GM21786 (cell line): ENCODE measurements at regions not wholly inside any gene's neighbourhood (a gene's known extent, or its start where the extent isn't known, plus 50 kb on each side); places are given as distances from the start of the nearest gene placed in this dataset.
"Not testable (repeated sequence)": the region's sequence is repeated elsewhere in the genome, so short reads cannot be mapped to it uniquely, and the experiment has no call there.

Experiments used
- ATAC-seq: cut with Tn5 transposase; IDR thresholded peaks from one replicate; pipeline ENCODE4 v1.9.1; 2021; ENCODE audit not compliant: unreplicated experiment

- ATAC-seq = not testable (repeated sequence)
Measured at GRCh38 chrX:95549552-95549951, 1135.1 kb upstream of the DIAPH2 start.

DNA sequence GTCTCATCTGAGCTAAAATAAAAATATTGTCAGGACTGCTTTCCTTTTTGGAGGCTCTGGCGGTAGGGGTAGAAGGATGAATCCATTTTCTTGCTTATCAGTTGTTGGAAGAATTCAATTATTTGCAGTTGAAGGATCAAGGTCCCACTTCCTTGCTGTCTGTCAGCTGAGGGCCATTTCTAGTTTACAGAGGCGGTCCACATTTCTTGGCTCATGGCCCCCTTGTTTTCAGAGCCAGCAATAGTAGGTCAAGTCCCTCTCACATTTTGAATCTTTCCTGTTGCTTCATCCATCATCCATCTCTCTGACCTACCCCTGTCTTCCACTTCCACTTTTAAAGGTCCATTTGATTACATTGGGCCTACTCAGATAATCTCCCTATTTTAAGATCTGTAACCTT is 1099.3 kb upstream of the DIAPH2 start:
- no peak for ATAC-seq

DNA sequence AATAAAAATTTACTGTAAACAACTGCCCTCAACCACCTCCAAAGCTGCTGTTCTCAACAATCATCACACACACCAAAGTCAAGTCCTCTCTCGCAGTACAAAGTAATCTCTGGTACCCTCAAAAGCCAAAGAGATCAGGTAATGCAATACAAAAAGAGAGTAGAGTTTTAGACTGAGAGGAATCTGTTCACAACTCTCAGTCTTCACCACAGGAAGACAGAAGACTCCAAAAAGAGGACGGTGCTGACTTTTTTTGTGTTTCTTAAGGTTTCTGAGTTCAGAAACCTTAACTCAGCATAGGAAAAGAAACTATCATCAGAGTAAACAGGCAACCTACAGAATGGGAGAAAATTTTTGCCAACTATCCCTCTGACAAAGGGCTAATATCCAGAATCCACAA is 1072.3 kb upstream of the DIAPH2 start:
- ATAC-seq = no peak

- no peak for ATAC-seq
Measured at GRCh38 chrX:95622200-95622599, 1062.4 kb upstream of the DIAPH2 start.

DNA sequence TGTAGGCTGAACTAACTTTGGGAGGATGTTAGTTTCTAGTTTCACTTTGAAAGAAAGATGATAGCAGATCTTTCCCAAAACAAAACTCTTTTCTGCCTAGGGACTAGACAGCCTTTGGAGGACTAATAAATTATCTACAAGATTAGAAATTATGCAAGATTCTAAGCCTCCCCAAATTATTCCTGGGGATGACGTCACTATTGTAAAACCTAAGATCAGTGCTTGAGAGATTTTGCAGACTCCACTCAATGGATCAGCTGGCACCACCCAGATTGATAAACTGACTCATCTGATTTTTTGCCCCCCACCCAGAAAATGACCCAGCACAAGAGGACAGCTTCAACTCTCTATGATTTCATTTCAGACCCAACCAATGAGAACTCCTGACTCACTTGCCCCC is 1057.9 kb upstream of the DIAPH2 start:
- no peak for ATAC-seq

DNA sequence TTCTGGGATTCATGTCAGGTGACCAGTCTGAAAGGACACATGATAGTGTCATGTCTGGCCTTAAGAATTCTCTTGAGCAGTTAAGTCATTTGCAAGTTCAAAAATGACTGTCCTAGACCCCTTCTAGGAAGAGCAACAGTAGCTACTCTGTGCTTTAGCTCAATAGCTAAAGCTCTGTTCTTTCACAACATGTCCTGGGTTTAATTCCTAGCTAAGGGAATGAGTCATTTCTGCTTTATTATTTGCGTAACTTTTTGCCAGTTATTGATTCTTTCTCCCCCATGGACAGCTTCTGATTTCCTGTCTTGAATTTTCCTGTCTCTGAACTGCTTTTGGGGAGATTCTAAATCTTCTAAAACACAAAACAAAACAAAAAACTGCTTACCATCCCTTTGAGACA is 1055.8 kb upstream of the DIAPH2 start:
- ATAC-seq = no peak

DNA sequence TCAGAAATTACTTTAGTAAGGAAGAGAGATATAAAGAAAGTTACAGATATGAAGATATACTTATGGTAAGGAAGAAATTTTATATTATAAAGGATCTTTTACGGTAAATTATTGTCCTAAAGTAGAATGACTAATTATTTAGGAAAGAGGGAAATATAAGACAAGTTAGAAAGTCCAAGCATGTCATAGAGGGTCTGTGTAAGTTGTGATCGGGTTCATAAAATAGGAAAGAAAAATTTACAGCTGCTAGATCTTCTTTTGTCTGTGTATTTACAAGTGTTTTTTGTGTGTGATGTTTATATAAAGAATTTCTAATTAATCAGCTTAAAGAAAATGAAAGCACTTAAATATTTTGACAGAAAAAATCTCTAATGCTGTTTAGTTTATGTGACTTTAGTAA is 1054.9 kb upstream of the DIAPH2 start:
- ATAC-seq = no peak

DNA sequence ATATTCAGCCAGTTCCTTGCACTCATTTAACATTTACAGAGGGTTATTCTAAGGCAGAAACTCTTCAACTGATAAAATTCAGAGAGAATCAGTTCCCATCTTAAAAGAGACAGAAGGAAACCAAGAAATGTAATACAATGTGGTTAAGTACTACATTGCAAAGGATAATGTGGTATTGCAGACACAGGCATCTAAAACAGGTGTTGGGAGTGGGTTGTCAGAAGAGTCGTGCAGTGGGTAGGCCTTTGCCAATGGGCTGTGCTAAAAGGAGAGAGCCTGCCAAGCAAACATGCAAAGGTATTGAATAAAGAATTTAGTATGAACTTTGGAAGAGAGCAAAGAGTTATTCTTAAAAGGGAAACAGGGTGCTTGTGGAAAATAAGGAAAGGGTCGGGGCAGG is 1044.4 kb upstream of the DIAPH2 start:
- ATAC-seq = no peak

- no peak for ATAC-seq
Measured at GRCh38 chrX:95645738-95646137, 1038.9 kb upstream of the DIAPH2 start.

DNA sequence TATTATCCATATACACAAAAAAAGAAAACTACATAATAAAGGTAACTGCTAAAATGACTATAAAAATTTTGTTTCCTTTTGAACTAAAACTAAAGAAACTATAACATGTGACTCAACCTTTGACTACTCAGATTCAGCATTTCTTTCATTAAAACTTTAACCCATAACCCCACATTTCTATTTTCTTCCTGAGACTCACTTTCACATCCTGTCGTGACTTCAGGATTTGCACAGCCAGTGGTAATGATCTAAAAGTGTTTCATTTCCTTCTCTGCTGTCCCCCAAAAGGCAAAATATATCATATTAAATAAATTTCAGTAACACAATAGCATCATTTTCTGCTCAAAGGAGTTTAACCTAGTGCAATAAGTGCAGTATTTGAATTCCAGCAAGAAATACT is 1022.4 kb upstream of the DIAPH2 start:
- ATAC-seq = no peak

DNA sequence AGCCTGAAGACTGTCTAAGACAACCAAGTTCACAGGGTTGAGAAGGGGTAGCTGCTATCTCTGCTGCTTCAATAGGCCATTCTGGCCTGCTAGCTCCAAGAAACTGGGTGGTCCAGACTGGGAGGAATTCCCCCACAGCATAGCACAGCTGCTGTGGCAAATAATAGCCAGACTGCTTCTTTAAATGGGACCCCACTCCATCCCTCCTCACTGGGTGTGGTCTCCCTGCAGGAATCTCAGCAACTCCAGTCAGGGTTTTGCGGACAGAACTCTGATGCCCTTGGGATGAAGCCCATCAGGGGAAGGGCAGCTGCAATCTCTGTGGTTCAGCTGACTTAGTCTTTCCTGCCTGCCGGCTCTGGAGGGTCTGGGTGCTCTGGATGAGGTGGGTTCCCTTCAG is 1018.6 kb upstream of the DIAPH2 start:
- ATAC-seq = no peak

DNA sequence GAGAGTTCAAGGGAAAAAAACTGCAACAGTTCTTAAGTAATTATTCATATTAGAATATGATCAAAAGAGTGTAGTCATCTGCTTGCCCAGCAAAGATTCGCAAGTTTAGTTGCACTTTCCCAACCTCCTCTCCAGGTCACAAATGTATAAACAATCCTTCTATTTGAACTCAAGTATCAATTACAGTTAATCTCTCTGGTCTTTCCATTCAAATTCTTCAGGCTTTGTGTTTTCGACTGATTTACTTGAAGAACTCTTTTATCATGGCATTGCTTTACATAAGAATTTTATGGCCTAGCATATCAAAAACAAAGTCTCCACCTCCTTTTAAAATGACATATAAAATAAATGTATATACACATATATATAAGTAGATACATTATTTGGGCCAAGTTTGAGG is 1009.6 kb upstream of the DIAPH2 start:
- no peak for ATAC-seq

DNA sequence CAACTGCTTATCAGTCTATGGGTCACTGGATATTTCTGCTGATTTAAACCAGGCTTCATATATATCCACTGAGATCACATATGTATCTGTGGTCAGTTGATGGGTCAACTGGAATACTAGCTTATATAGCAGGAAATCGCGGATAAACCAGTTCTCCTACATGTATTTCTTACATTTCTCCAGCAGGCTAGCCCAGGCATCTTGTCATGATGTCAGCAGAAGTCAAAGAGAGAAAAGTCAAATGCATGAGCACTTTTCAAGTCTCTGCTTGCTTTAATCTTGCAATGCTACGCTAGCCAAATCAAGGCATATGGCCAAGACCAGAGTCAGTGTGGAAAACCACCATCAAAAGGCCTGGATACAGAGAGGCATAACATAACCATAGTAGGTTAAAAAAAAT is 1008.8 kb upstream of the DIAPH2 start:
- ATAC-seq = no peak

DNA sequence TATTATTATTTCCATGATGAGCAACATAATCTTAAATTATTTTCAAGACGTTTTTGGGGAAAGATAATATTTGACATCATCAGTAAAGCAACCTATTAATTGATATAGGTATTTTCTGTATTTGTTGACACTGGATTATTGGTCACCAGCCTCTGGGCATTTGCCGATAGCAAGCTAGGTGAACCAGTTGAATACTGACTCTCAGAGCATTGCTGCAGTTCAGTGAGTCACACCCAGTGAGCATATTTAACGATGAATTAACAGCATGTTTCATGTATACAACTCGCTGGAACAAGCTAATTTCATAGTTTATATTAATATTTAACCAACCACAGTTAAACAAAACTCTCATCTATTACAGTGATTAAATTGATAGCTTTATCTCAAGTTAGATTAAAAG is 1006.0 kb upstream of the DIAPH2 start:
- ATAC-seq = no peak

- ATAC-seq = no peak
Measured at GRCh38 chrX:95693365-95693764, 991.3 kb upstream of the DIAPH2 start.

DNA sequence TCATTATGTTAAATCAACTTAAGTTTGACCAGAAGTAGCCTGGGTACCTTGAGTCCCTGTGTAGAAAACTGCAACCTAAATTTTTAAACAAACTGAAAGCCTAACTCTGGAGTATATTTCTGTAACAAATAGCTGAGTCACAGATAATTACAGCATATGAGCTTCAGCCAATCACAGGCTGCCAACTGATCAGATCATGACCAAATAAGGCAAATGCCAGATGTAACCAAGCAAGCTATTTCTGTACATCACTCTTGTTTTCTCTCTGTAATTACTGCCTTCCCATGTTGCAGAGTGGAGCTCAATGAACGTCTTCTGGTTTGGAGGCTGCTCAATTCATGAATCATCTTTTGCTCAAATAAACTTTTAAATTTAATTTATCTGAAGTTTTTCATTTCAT is 980.9 kb upstream of the DIAPH2 start:
- no peak for ATAC-seq

GRCh38 chrX:95716841-95717240 is 967.8 kb upstream of the DIAPH2 start:
- ATAC-seq = no peak

DNA sequence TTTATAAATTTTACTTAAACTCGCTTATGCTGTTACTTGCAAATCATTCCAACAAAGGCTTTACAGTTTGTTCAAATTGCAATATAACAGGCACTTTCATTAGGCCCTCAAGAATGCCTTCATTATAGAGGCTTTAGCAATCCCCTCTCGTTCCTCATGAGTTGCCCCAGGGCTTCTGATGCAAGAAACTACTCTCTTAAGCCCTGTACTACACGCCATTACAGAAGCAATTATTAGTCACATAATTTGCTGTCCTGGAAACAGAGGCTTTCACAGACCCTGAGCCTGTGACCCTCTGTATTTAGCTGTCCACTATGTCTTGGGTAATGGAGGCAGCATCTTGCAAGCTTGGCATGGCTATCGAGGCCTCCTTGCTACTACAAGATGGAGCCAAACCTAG is 965.9 kb upstream of the DIAPH2 start:
- no peak for ATAC-seq

DNA sequence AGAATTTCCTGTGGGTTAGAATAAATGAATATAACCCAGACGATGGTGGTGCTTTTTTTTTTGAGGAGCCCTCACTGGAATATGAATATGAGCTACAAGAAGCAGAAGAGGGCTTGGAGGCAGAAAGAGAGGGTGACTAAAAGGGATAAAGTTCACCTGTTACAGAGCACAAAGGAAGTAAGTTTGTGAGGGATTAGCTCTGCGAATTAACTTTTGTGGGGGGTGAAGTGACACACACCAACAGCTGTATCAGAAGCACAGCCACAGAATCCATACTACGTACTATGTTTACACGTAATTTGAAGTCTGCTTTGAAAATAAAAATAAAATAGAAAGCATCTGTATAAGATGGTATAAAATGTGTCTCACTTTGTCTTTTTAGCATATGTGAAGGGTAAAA is 963.6 kb upstream of the DIAPH2 start:
- no peak for ATAC-seq

- ATAC-seq = no peak
Measured at GRCh38 chrX:95728446-95728845, 956.2 kb upstream of the DIAPH2 start.

DNA sequence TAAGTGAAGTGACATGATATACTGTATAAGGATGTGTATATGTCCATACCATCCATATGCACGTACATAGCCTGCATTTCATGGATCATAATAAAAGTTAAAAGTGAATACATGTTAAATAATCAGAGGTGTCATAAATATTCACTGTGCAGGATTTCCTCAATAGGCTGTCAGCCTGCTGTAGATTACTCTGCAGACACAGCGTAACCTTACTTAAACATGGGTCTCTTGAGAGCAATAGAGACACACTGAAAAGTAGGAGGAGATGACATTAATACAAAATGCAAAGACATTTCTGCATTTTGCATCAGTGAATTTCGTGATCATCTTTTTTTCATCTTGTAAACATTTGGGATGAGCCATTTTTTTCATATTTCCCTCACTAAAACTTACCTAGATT is 955.2 kb upstream of the DIAPH2 start:
- ATAC-seq = no peak

GRCh38 chrX:95733426-95733825 is 951.2 kb upstream of the DIAPH2 start:
- ATAC-seq = no peak

- no peak for ATAC-seq
Measured at GRCh38 chrX:95754411-95754810, 930.2 kb upstream of the DIAPH2 start.

DNA sequence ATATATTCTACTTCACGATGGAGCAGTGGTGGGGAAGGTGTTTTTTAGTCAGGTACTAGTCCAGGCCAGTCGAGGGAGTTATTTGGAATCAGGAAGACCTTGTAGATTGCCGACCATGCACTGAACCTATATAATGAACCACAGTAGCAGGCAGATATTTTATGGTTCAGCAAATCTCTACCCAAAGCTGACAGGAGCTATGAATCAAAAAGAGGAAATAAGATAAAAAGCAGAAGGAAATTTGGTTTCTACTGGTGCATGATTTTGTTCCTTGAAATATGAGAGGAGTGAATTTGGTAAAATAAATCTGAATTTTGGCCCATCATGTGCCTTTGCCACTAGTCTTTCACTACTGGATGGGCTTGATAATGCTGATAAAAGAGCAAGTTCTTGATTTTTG is 924.3 kb upstream of the DIAPH2 start:
- ATAC-seq = no peak
